IPS-18a (cell line): ENCODE measurements at regions not wholly inside any gene's neighbourhood (a gene's known extent, or its start where the extent isn't known, plus 50 kb on each side); places are given as distances from the start of the nearest gene placed in this dataset.

Experiments used
- H3K27ac ChIP-seq: one replicate; pipeline ENCODE4 v1.5.1; 2013; ENCODE audit warnings: low read length
- H3K27me3 ChIP-seq: one replicate; pipeline ENCODE4 v1.6.1; 2013; ENCODE audit warnings: mild to moderate bottlenecking, low read length; ENCODE audit not compliant: control insufficient read depth, insufficient read depth
- H3K36me3 ChIP-seq: one replicate; pipeline ENCODE4 v1.6.1; 2013; ENCODE audit warnings: low read depth, low read length; ENCODE audit not compliant: control insufficient read depth
- H3K4me1 ChIP-seq: one replicate; pipeline ENCODE4 v1.6.1; 2013; ENCODE audit warnings: low read depth, low read length; ENCODE audit not compliant: control insufficient read depth
- H3K4me3 ChIP-seq: one replicate; pipeline ENCODE4 v1.5.1; 2013; ENCODE audit warnings: low read length
- H3K9ac ChIP-seq: one replicate; pipeline ENCODE4 v1.6.1; 2013; ENCODE audit warnings: mild to moderate bottlenecking, low read length, moderate library complexity
- H3K9me3 ChIP-seq: one replicate; pipeline ENCODE4 v1.6.1; 2013; ENCODE audit warnings: low read depth, low read length; ENCODE audit not compliant: control insufficient read depth

GRCh38 chr2:146677280-146677679, 1167.5 kb upstream of the ACVR2A start:
- H3K4me3 ChIP-seq: no peak overlapping the region
- no peaks in the 10 kb centered on the region for H3K9me3 ChIP-seq
- H3K27ac ChIP-seq: no peak overlapping the region
- peaks cover 9% of the 10 kb centered on the region for H3K4me1 ChIP-seq
- no peak overlapping the region for H3K9ac ChIP-seq
- no peaks in the 10 kb centered on the region for H3K27me3 ChIP-seq
- H3K36me3 ChIP-seq: no peaks in the 10 kb centered on the region

- H3K27me3 ChIP-seq: no peaks in the 10 kb centered on the region
- H3K9me3 ChIP-seq: no peaks in the 10 kb centered on the region
- H3K36me3 ChIP-seq: no peaks in the 10 kb centered on the region
- peaks cover 9% of the 10 kb centered on the region for H3K4me1 ChIP-seq
- no peak overlapping the region for H3K27ac ChIP-seq
- no peak overlapping the region for H3K4me3 ChIP-seq
- H3K9ac ChIP-seq: no peak overlapping the region
Measured at GRCh38 chr2:146669735-146670134, 1175.1 kb upstream of the ACVR2A start.

GRCh38 chr2:146666340-146666739, 1178.5 kb upstream of the ACVR2A start:
- Histone ChIP-seq H3K4me3 (no peak overlapping the region), H3K9ac (no peak overlapping the region), H3K27ac (no peak overlapping the region)

GRCh38 chr2:146665800-146666199, 1179.0 kb upstream of the ACVR2A start:
- no peak overlapping the region for H3K9ac ChIP-seq
- no peaks in the 10 kb centered on the region for H3K36me3 ChIP-seq
- no peak overlapping the region for H3K27ac ChIP-seq
- no peaks in the 10 kb centered on the region for H3K9me3 ChIP-seq
- no peak overlapping the region for H3K4me3 ChIP-seq
- H3K27me3 ChIP-seq: no peaks in the 10 kb centered on the region
- H3K4me1 ChIP-seq: peaks cover 6% of the 10 kb centered on the region

More at GRCh38 chr2:146666340-146666739, 1178.5 kb upstream of the ACVR2A start:
- H3K9me3 ChIP-seq: no peaks in the 10 kb centered on the region
- no peaks in the 10 kb centered on the region for H3K27me3 ChIP-seq
- H3K36me3 ChIP-seq: no peaks in the 10 kb centered on the region
- peaks cover under 1% of the 10 kb centered on the region for H3K4me1 ChIP-seq

- Histone ChIP-seq H3K27ac (peak overlapping the region; percentile 41), H3K4me3 (no peak overlapping the region), H3K4me1 (peaks cover 9% of the 10 kb centered on the region), H3K9ac (no peak overlapping the region), H3K36me3 (no peaks in the 10 kb centered on the region), H3K9me3 (no peaks in the 10 kb centered on the region), H3K27me3 (no peaks in the 10 kb centered on the region)
Measured at GRCh38 chr2:146661473-146662096, 1183.2 kb upstream of the ACVR2A start.

GRCh38 chr2:146659976-146660375, 1184.9 kb upstream of the ACVR2A start:
- Histone ChIP-seq H3K36me3 (no peaks in the 10 kb centered on the region), H3K9me3 (no peaks in the 10 kb centered on the region), H3K27me3 (no peaks in the 10 kb centered on the region), H3K4me3 (no peak overlapping the region), H3K27ac (no peak overlapping the region), H3K4me1 (peaks cover 9% of the 10 kb centered on the region), H3K9ac (no peak overlapping the region)

- peaks cover 12% of the 10 kb centered on the region for H3K9me3 ChIP-seq
- H3K27ac ChIP-seq: no peak overlapping the region
- no peak overlapping the region for H3K9ac ChIP-seq
- H3K36me3 ChIP-seq: no peaks in the 10 kb centered on the region
- no peaks in the 10 kb centered on the region for H3K4me1 ChIP-seq
- H3K27me3 ChIP-seq: no peaks in the 10 kb centered on the region
- H3K4me3 ChIP-seq: no peak overlapping the region
Measured at GRCh38 chr2:146652311-146652710, 1192.5 kb upstream of the ACVR2A start.

- Histone ChIP-seq H3K9me3 (peaks cover 12% of the 10 kb centered on the region), H3K36me3 (no peaks in the 10 kb centered on the region), H3K27me3 (no peaks in the 10 kb centered on the region), H3K4me3 (no peak overlapping the region), H3K9ac (no peak overlapping the region), H3K4me1 (no peaks in the 10 kb centered on the region), H3K27ac (no peak overlapping the region)
Measured at GRCh38 chr2:146651361-146651760, 1193.5 kb upstream of the ACVR2A start.

GRCh38 chr2:146642066-146642465, 1202.8 kb upstream of the ACVR2A start:
- Histone ChIP-seq H3K27me3 (no peaks in the 10 kb centered on the region), H3K9ac (no peak overlapping the region), H3K9me3 (no peaks in the 10 kb centered on the region), H3K4me1 (no peaks in the 10 kb centered on the region), H3K4me3 (no peak overlapping the region), H3K27ac (no peak overlapping the region), H3K36me3 (no peaks in the 10 kb centered on the region)

- no peak overlapping the region for H3K9ac ChIP-seq
- H3K4me3 ChIP-seq: no peak overlapping the region
- H3K27ac ChIP-seq: no peak overlapping the region
- H3K36me3 ChIP-seq: no peaks in the 10 kb centered on the region
- no peaks in the 10 kb centered on the region for H3K4me1 ChIP-seq
- H3K9me3 ChIP-seq: no peaks in the 10 kb centered on the region
- no peaks in the 10 kb centered on the region for H3K27me3 ChIP-seq
Measured at GRCh38 chr2:146634230-146635097, 1210.4 kb upstream of the ACVR2A start.

- no peaks in the 10 kb centered on the region for H3K36me3 ChIP-seq
Measured at GRCh38 chr2:146633159-146633558, 1211.7 kb upstream of the ACVR2A start.

GRCh38 chr2:146632707-146633106, 1212.1 kb upstream of the ACVR2A start:
- Histone ChIP-seq H3K27me3 (no peaks in the 10 kb centered on the region), H3K9me3 (no peaks in the 10 kb centered on the region), H3K4me1 (no peaks in the 10 kb centered on the region), H3K9ac (no peak overlapping the region), H3K27ac (no peak overlapping the region), H3K36me3 (no peaks in the 10 kb centered on the region), H3K4me3 (no peak overlapping the region)

More at GRCh38 chr2:146633159-146633558, 1211.7 kb upstream of the ACVR2A start:
- no peaks in the 10 kb centered on the region for H3K27me3 ChIP-seq
- no peak overlapping the region for H3K9ac ChIP-seq
- no peaks in the 10 kb centered on the region for H3K4me1 ChIP-seq
- H3K9me3 ChIP-seq: no peaks in the 10 kb centered on the region
- H3K4me3 ChIP-seq: no peak overlapping the region
- H3K27ac ChIP-seq: no peak overlapping the region
